Pancreas (tissue), 10 donors: ENCODE measurements at regions not wholly inside any gene's neighbourhood (a gene's known extent, or its start where the extent isn't known, plus 50 kb on each side); places are given as distances from the start of the nearest gene placed in this dataset.
"Not testable (repeated sequence)": the region's sequence is repeated elsewhere in the genome, so short reads cannot be mapped to it uniquely, and the experiment has no call there.

Source experiments
- ATAC-seq, 4 donors: fragments of 200-7000 bp; cut with Tn5 transposase; one replicate each; pipeline versions ENCODE4 v1.8.0 to v1.9.1; 2020; ENCODE audit warnings: mild to moderate bottlenecking in 4 of 4, moderate library complexity in 4 of 4
- DNase-seq, 6 donors: peaks; one replicate each; pipeline ENCODE4 v3.0.0-alpha.2; 2020
- FAIRE-seq: peaks from 2 replicates; lab custom pipeline; 2012; peaks lifted over from hg19 to GRCh38; lab: Jason Lieb, UNC
- H3K27ac ChIP-seq, 4 donors: fragments of 200-600 bp; sonication (generic); 1 replicate in 3 of 4; 2 replicates in 1 of 4; pipeline versions ENCODE4 v1.5.0 to v1.8.0; 2020
- H3K27me3 ChIP-seq, 4 donors: fragments of 200-600 bp; one replicate each; pipeline ENCODE4 v1.8.0; 2021
- H3K36me3 ChIP-seq, 3 donors: fragments of 200-600 bp; sonication (generic) in 1 of 3; one replicate each; pipeline versions ENCODE4 v1.5.0 to v1.8.0; 2020 to 2021
- H3K4me1 ChIP-seq, 3 donors: fragments of 200-600 bp; one replicate each; pipeline ENCODE4 v1.8.0; 2021
- H3K4me3 ChIP-seq, 4 donors: fragments of 200-600 bp; sonication (generic) in 2 of 4; one replicate each; pipeline versions ENCODE4 v1.5.0 to v1.8.0; 2020 to 2021
- H3K9me3 ChIP-seq, 4 donors: fragments of 200-600 bp; one replicate each; pipeline ENCODE4 v1.8.0; 2021
- WGBS, 2 donors: extraction: QIAGEN DNeasy Blood & Tissue Kit; methylation state at CpG; one replicate each; pipeline ENCODE4 v1.1.7; 2013; 5-methylcytosine and 5-hydroxymethylcytosine counted together
- intact Hi-C, 3 donors: fragments of 100-400 bp; cut with DNase I; formaldehyde crosslinking; loops; one replicate each; pipeline versions ENCODE4 v1.11.1 to v1.14.2; 2022
- TF ChIP-seq, protein P1 (sequence below), 4 donors: fragments of 200-600 bp; sonication (generic) in 3 of 4; IDR thresholded peaks; one replicate each; pipeline versions ENCODE4 v1.5.0 to v1.8.0; 2021; ENCODE audit warnings: antibody characterized with exemption in 4 of 4
- donor health status: healthy with polysubstance abuse.
- donor health status: DM: no; HTN: no; CAD: no; lungs with moderate emphysema.
- donor health status: DM: no; HTN: no; CAD: no.
- donor health status: control.
- donor health status: control.
- donor health status: Bipolar disorder and iron deficiency.
- donor health status: DM: yes; HTN: yes; CAD: no.
- donor health status: DM: no; HTN: no; CAD: no.
- donor health status: DM: no; HTN: no; CAD: no.
- donor health status: DM: yes; HTN: yes; CAD: no.

DNA sequence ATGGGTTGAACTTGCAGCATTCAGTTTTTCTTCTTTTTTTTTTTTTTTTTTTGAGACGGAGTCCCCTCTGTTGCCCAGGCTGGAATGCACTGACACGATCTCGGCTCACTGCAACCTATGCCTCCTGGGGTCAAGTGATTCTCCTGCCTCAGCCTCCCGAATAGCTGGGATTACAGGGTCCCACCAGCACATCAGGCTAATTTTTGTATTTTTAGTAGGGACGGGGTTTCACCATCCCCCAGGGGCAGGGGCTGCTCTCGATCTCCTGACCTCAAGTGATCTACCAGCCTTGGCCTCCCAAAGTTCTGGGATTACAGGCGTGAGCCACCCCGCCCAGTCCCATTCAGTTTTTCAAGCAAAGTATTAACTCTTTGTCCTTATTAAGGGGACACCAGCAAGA, 117.6 kb upstream of the PRSS16 start:
- Histone ChIP-seq H3K27me3 (no peaks in the 10 kb centered on the region), H3K9me3 (no peaks in the 10 kb centered on the region), H3K36me3 (no peaks in the 10 kb centered on the region), H3K4me3 (no peak overlapping the region), H3K27ac (no peak overlapping the region), H3K4me1 (no peaks in the 10 kb centered on the region)
- DNase-seq = no peak
- WGBS, 2 donors = 84 to 86% methylated on average over 8 of the region's 8 CpGs
- intact Hi-C loops = no loop called here
- FAIRE-seq = no peak
- ATAC-seq = no peak
- TF ChIP-seq, protein P1, sequence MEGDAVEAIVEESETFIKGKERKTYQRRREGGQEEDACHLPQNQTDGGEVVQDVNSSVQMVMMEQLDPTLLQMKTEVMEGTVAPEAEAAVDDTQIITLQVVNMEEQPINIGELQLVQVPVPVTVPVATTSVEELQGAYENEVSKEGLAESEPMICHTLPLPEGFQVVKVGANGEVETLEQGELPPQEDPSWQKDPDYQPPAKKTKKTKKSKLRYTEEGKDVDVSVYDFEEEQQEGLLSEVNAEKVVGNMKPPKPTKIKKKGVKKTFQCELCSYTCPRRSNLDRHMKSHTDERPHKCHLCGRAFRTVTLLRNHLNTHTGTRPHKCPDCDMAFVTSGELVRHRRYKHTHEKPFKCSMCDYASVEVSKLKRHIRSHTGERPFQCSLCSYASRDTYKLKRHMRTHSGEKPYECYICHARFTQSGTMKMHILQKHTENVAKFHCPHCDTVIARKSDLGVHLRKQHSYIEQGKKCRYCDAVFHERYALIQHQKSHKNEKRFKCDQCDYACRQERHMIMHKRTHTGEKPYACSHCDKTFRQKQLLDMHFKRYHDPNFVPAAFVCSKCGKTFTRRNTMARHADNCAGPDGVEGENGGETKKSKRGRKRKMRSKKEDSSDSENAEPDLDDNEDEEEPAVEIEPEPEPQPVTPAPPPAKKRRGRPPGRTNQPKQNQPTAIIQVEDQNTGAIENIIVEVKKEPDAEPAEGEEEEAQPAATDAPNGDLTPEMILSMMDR (IDR thresholded peaks at IDR 0.05) = no peak

DNA sequence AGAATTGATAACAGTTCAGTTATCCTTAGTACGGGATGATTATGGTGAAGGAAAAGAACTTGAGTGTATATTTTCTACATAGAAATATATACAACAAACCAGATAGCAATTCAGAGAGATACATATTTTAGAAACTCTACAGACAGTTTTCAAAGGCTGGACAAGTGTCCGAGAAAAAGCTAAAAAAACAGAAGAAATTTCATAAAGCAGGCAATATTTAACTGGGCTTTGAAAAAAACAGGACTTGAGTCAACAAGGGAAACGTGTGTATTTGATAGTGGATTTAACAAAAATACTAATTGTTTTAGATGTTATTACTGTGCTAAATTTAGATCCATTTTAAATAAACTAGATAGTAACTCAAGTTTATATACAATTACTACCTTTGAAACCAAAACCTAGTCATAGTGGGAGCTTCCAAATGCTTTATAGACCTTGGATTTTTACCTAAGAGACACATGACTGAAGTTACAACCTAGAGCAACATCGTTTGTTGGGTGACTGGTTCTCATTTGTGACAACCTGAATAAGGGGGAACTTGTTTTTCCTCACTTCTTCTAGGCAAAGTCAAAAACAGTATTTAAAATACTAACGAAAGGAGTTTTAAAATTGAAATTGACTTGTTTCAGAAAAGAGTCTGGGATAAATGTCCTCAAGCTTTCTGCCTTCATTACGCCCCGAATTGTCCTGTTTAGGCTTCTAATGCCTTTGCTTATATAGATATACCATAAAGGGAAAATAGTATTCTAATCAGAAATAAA, 116.7 kb upstream of the PRSS16 start:
- DNase-seq = no peak
- 34 to 36% methylated on average over 7 of the region's 7 CpGs for WGBS, 2 donors
- TF ChIP-seq, protein P1 (IDR thresholded peaks at IDR 0.05) = no peak
- FAIRE-seq = no peak
- no peak for ATAC-seq
- H3K4me1 ChIP-seq = no peaks in the 10 kb centered on the region
- no peaks in the 10 kb centered on the region for H3K27me3 ChIP-seq
- H3K9me3 ChIP-seq = no peaks in the 10 kb centered on the region
- H3K36me3 ChIP-seq = no peaks in the 10 kb centered on the region
- intact Hi-C loops = no loop called here
- peak overlapping the region in 2 of 4 donors; percentile 33 to 54 for H3K4me3 ChIP-seq
- H3K27ac ChIP-seq = peak overlapping the region in 2 of 4 donors; percentile 47 to 75

DNA sequence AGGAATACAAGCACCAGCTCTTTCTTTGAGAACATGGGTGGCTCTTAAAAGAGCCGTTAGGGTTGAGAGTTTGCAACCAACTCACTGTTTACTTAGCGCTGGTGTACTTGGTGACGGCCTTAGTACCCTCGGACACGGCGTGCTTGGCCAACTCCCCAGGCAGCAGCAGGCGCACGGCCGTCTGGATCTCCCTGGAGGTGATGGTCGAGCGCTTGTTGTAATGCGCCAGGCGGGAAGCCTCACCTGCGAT, 115.3 kb upstream of the PRSS16 start:
- H3K4me1 ChIP-seq, DNase-seq, H3K9me3 ChIP-seq, H3K27me3 ChIP-seq, H3K36me3 ChIP-seq, FAIRE-seq, intact Hi-C loops: not testable (repeated sequence)
- peak overlapping the region in 3 of 4 donors; percentile 23 to 54 (median 33) for H3K4me3 ChIP-seq
- WGBS, 2 donors = 2 to 5% methylated on average over 14 of the region's 14 CpGs
- H3K27ac ChIP-seq = peak overlapping the region; percentile 33 to 84 (median 59)
- ATAC-seq = peak; percentile 1 to 5 (median 5)

- DNase-seq = peak; percentile 71 to 89 (median 82)
- intact Hi-C loops = no loop called here
- Histone ChIP-seq H3K36me3 (peaks cover 0 to under 1% (median 0%) of the 10 kb centered on the region in 3 donors), H3K27me3 (no peaks in the 10 kb centered on the region), H3K27ac (peak overlapping the region; percentile 33 to 84 (median 59)), H3K4me3 (peak overlapping the region; percentile 4 to 54 (median 28)), H3K9me3 (no peaks in the 10 kb centered on the region), H3K4me1 (no peaks in the 10 kb centered on the region)
- peak; percentile 87 to 95 (median 92) for ATAC-seq
- FAIRE-seq = peak; percentile 96
- TF ChIP-seq, protein P1 (IDR thresholded peaks at IDR 0.05) = no peak
- 2% methylated on average over 53 of the region's 53 CpGs for WGBS, 2 donors
Measured at GRCh38 chr6:27132532-27133280, 114.8 kb upstream of the PRSS16 start.

DNA sequence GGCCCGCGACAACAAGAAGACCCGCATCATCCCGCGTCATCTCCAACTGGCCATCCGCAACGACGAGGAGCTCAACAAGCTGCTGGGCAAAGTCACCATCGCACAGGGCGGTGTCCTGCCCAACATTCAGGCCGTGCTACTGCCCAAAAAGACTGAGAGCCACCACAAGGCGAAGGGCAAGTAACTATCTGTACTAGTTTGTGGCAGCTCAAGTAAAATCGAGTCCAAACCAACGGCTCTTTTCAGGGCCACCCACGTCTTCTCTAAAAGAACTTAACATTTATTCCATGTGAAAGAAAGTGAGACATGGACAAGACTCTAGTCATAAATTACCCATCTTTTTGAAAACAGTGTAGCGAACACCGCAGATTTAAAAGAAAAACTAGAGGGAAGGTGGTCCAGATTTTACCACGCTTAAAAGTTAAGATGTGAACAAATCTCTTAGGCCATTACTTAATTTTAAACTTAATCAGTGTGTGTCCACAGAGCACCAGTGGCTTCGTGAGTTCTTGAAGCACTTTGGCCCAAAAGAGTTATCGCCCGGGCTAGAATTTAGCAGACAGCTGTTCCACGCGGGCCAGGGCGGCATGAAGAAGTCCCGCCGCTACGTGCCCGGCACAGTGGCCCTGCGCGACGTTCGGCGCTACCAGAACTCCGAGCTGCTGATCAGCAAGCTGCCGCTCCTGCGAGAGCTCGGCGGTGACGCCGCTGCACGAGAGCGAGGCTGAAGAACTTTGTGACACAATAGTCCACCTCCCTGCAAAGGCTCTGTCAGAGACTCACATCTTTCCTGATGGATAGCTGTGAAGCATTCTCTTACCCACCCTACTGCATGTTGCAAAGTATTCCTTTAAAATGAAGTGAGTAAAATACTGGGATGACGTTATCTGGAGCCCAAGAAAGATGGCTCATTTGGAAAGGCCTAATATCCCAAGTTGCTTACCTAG, 113.9 kb upstream of the PRSS16 start:
- H3K27me3 ChIP-seq = no peaks in the 10 kb centered on the region
- intact Hi-C loops = no loop called here
- peak overlapping the region in 2 of 4 donors; percentile 75 to 84 for H3K27ac ChIP-seq
- H3K36me3 ChIP-seq = peaks cover 0 to 7% (median 0%) of the 10 kb centered on the region in 3 donors
- TF ChIP-seq, protein P1 (IDR thresholded peaks at IDR 0.05) = no peak
- WGBS, 2 donors = 18% methylated on average over 43 of the region's 43 CpGs
- ATAC-seq = peak in 2 of 4 donors; percentile 10 to 19
- DNase-seq = peak in 4 of 6 donors; percentile 33 to 70 (median 53)
- no peaks in the 10 kb centered on the region for H3K9me3 ChIP-seq
- no peaks in the 10 kb centered on the region for H3K4me1 ChIP-seq
- H3K4me3 ChIP-seq = peak overlapping the region; percentile 4 to 54 (median 28)
- no peak for FAIRE-seq
